ENCODE measurements at regions not wholly inside any gene's neighbourhood (a gene's known extent, or its start where the extent isn't known, plus 50 kb on each side); places are given as distances from the start of the nearest gene placed in this dataset.

GRCh38 chrX:120680090-120680489, 50.2 kb upstream of the C1GALT1C1 start:
- TF ChIP-seq CEBPB (IDR thresholded peaks at IDR 0.05): no peak
- TF ChIP-seq, protein P1, sequence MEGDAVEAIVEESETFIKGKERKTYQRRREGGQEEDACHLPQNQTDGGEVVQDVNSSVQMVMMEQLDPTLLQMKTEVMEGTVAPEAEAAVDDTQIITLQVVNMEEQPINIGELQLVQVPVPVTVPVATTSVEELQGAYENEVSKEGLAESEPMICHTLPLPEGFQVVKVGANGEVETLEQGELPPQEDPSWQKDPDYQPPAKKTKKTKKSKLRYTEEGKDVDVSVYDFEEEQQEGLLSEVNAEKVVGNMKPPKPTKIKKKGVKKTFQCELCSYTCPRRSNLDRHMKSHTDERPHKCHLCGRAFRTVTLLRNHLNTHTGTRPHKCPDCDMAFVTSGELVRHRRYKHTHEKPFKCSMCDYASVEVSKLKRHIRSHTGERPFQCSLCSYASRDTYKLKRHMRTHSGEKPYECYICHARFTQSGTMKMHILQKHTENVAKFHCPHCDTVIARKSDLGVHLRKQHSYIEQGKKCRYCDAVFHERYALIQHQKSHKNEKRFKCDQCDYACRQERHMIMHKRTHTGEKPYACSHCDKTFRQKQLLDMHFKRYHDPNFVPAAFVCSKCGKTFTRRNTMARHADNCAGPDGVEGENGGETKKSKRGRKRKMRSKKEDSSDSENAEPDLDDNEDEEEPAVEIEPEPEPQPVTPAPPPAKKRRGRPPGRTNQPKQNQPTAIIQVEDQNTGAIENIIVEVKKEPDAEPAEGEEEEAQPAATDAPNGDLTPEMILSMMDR (IDR thresholded peaks at IDR 0.05): no peak
- TF ChIP-seq ZNF302 (CRISPR knock-in tag; IDR thresholded peaks at IDR 0.05): no peak
- TF ChIP-seq POLR2A (IDR thresholded peaks at IDR 0.05; ENCODE audit: low read length): no peak
- TF ChIP-seq RFX5 (IDR thresholded peaks at IDR 0.05): no peak
- no peak for TF ChIP-seq CHD2 (IDR thresholded peaks at IDR 0.05; ENCODE audit: low read length, partially characterized antibody)
- TF ChIP-seq RARB (CRISPR knock-in tag; IDR thresholded peaks at IDR 0.05): no peak
- TF ChIP-seq MAZ (IDR thresholded peaks at IDR 0.05; ENCODE audit: borderline replicate concordance, low read depth, low read length): no peak

Data from A549 (cell line).